ENCODE measurements at regions not wholly inside any gene's neighbourhood (a gene's known extent, or its start where the extent isn't known, plus 50 kb on each side); places are given as distances from the start of the nearest gene placed in this dataset.

- TF ChIP-seq EZH2 (IDR thresholded peaks at IDR 0.05; ENCODE audit: low read depth, unreplicated experiment) (no peak), REST (IDR thresholded peaks at IDR 0.05; ENCODE audit: unreplicated experiment) (no peak), POLR2AphosphoS5 (IDR thresholded peaks at IDR 0.05; ENCODE audit: low read depth) (no peak), CTCF (conservative IDR thresholded peaks at IDR 0.05; ENCODE audit: low read depth in 2 of 2) (peak; percentile 97 to 98), EZH2phosphoT487 (IDR thresholded peaks at IDR 0.05; ENCODE audit: unreplicated experiment) (no peak), CREB1 (CRISPR knock-in tag; IDR thresholded peaks at IDR 0.05; ENCODE audit: low read depth) (no peak), ETS1 (IDR thresholded peaks at IDR 0.05) (no peak), STAT1 (IDR thresholded peaks at IDR 0.05; ENCODE audit: unreplicated experiment) (no peak), ZNF331 (CRISPR knock-in tag; IDR thresholded peaks at IDR 0.05; ENCODE audit: low read depth) (no peak), ZNF462 (CRISPR knock-in tag; IDR thresholded peaks at IDR 0.05) (no peak)
Observed at GRCh38 chr5:42889311-42889933, 77.7 kb upstream of the SELENOP start.

Measured in GM23338 (cell line).